DND-41 (cell line): ENCODE measurements at regions not wholly inside any gene's neighbourhood (a gene's known extent, or its start where the extent isn't known, plus 50 kb on each side); places are given as distances from the start of the nearest gene placed in this dataset.

Experiments used
- EZH2 ChIP-seq: IDR thresholded peaks from 3 replicates; pipeline ENCODE4 v1.6.1; 2012; ENCODE audit warnings: borderline replicate concordance, low read depth, mild to moderate bottlenecking, moderate library complexity, low read length, inconsistent platforms; ENCODE audit not compliant: severe bottlenecking
- TF ChIP-seq, protein P1 (sequence below): IDR thresholded peaks from 2 replicates; pipeline ENCODE4 v1.5.1; 2012; ENCODE audit warnings: borderline replicate concordance, low read length, moderate library complexity, mild to moderate bottlenecking; ENCODE audit not compliant: poor library complexity, severe bottlenecking; ENCODE audit errors: extremely low read depth

DNA sequence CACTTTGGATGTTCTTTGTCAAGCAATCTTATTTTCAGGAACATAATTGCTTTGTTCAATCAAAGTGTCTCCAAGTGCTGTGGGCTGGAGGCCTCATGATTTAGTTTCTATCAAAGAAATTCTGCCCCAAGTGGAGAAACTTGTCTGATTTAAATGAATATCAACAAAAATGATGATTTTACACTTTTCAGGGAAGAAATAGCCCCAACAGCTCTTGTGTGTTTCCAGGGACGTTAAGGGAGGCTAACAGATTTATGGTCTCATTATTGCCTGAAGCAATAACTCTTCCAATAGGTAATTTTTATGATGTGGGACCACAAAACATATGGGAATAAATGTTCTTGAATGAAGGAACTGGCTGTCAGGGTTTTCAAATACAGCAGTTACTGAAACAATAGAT, 699.1 kb downstream of the FAM181B start:
- TF ChIP-seq, protein P1, sequence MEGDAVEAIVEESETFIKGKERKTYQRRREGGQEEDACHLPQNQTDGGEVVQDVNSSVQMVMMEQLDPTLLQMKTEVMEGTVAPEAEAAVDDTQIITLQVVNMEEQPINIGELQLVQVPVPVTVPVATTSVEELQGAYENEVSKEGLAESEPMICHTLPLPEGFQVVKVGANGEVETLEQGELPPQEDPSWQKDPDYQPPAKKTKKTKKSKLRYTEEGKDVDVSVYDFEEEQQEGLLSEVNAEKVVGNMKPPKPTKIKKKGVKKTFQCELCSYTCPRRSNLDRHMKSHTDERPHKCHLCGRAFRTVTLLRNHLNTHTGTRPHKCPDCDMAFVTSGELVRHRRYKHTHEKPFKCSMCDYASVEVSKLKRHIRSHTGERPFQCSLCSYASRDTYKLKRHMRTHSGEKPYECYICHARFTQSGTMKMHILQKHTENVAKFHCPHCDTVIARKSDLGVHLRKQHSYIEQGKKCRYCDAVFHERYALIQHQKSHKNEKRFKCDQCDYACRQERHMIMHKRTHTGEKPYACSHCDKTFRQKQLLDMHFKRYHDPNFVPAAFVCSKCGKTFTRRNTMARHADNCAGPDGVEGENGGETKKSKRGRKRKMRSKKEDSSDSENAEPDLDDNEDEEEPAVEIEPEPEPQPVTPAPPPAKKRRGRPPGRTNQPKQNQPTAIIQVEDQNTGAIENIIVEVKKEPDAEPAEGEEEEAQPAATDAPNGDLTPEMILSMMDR, result no peak
- no peak for TF ChIP-seq EZH2
